Mesenchymal stem cell (in vitro differentiated cells and primary cell): ENCODE measurements at regions not wholly inside any gene's neighbourhood (a gene's known extent, or its start where the extent isn't known, plus 50 kb on each side); places are given as distances from the start of the nearest gene placed in this dataset.
A peak's percentile ranks its signal among the peaks of the same experiment; 100 is the strongest.

ENCODE experiments used
- DNase-seq: peaks from one replicate; pipeline ENCODE4 v3.0.0-alpha.2; 2013
- H2AFZ ChIP-seq: one replicate; pipeline ENCODE4 v1.6.1; 2013; ENCODE audit warnings: low read depth, mild to moderate bottlenecking, control low read depth, inconsistent platforms, low read length, moderate library complexity
- H2AK5ac ChIP-seq: 2 replicates; pipeline ENCODE4 v1.6.1; 2013; ENCODE audit warnings: low read length, moderate library complexity, mild to moderate bottlenecking, inconsistent platforms; ENCODE audit not compliant: severe bottlenecking
- H2BK120ac ChIP-seq: one replicate; pipeline ENCODE4 v1.6.1; 2013; ENCODE audit warnings: low read depth, mild to moderate bottlenecking, inconsistent platforms, low read length, moderate library complexity
- H2BK12ac ChIP-seq, 2 experiments: one replicate each; pipeline ENCODE4 v1.6.1; 2013; ENCODE audit warnings: inconsistent platforms in 2 of 2, low read length in 2 of 2, mild to moderate bottlenecking in 2 of 2, moderate library complexity in 2 of 2, control low read depth in 1 of 2
- H2BK15ac ChIP-seq: one replicate; pipeline ENCODE4 v1.6.1; 2013; ENCODE audit warnings: mild to moderate bottlenecking, low read depth, inconsistent platforms; ENCODE audit not compliant: poor library complexity, severe bottlenecking
- H2BK5ac ChIP-seq: 2 replicates; pipeline ENCODE4 v1.6.1; 2013; ENCODE audit warnings: low read depth, mild to moderate bottlenecking, low read length, control low read depth, inconsistent platforms; ENCODE audit not compliant: poor library complexity, severe bottlenecking
- H3K14ac ChIP-seq, 2 experiments: one replicate each; pipeline ENCODE4 v1.6.1; 2013; ENCODE audit warnings: inconsistent platforms in 2 of 2, low read length in 2 of 2, control low read depth in 1 of 2, mild to moderate bottlenecking in 1 of 2, moderate library complexity in 1 of 2
- H3K18ac ChIP-seq, 2 experiments: one replicate each; pipeline ENCODE4 v1.6.1; 2013; ENCODE audit warnings: inconsistent platforms in 2 of 2, low read length in 2 of 2, control low read depth in 1 of 2, low read depth in 1 of 2, mild to moderate bottlenecking in 1 of 2
- H3K23ac ChIP-seq, 2 experiments: one replicate each; pipeline ENCODE4 v1.6.1; 2013; ENCODE audit warnings: inconsistent platforms in 2 of 2, low read length in 2 of 2, mild to moderate bottlenecking in 2 of 2, moderate library complexity in 2 of 2, control low read depth in 1 of 2
- H3K27ac ChIP-seq: 2 replicates; pipeline ENCODE4 v1.5.1; 2013; ENCODE audit warnings: mild to moderate bottlenecking, moderate library complexity, low read length, control low read depth, inconsistent platforms; ENCODE audit not compliant: poor library complexity, severe bottlenecking
- H3K27me3 ChIP-seq, 2 experiments: 2 replicates each; pipeline versions ENCODE4 v1.6.1 to v1.7.0; 2013; ENCODE audit warnings: low read length in 2 of 2, mild to moderate bottlenecking in 2 of 2, moderate library complexity in 2 of 2, control low read depth in 1 of 2, inconsistent platforms in 1 of 2; ENCODE audit not compliant: control insufficient read depth in 1 of 2, insufficient read depth in 1 of 2
- H3K36me3 ChIP-seq, 2 experiments: 2 replicates each; pipeline versions ENCODE4 v1.6.1 to v1.7.0; 2013; ENCODE audit warnings: low read length in 2 of 2, control low read depth in 1 of 2, inconsistent platforms in 1 of 2, low read depth in 1 of 2, mild to moderate bottlenecking in 1 of 2; ENCODE audit not compliant: insufficient read depth in 2 of 2, control insufficient read depth in 1 of 2
- H3K4ac ChIP-seq, 2 experiments: one replicate each; pipeline ENCODE4 v1.6.1; 2013; ENCODE audit warnings: inconsistent platforms in 2 of 2, low read length in 2 of 2, mild to moderate bottlenecking in 2 of 2, moderate library complexity in 2 of 2, control low read depth in 1 of 2, low read depth in 1 of 2
- H3K4me1 ChIP-seq: 2 replicates; pipeline ENCODE4 v1.6.1; 2013; ENCODE audit warnings: low read depth, low read length, control low read depth; ENCODE audit not compliant: control insufficient read depth, insufficient read depth
- H3K4me2 ChIP-seq: 2 replicates; pipeline ENCODE4 v1.6.1; 2013; ENCODE audit warnings: low read length, mild to moderate bottlenecking, inconsistent platforms; ENCODE audit not compliant: poor library complexity, severe bottlenecking
- H3K4me3 ChIP-seq, 2 experiments: 2 replicates each; pipeline versions ENCODE4 v1.5.1 to v1.7.0; 2013; ENCODE audit warnings: low read length in 2 of 2, mild to moderate bottlenecking in 2 of 2, control low read depth in 1 of 2, low read depth in 1 of 2; ENCODE audit not compliant: insufficient read depth in 1 of 2
- H3K79me1 ChIP-seq: replicated peaks from 2 replicates; pipeline ENCODE4 v1.6.1; 2013; ENCODE audit warnings: mild to moderate bottlenecking, control low read depth, low read length, inconsistent platforms; ENCODE audit not compliant: poor library complexity, severe bottlenecking
- H3K9ac ChIP-seq: 2 replicates; pipeline ENCODE4 v1.7.0; 2013; ENCODE audit warnings: mild to moderate bottlenecking, low read length, moderate library complexity
- H3K9me3 ChIP-seq: 2 replicates; pipeline ENCODE4 v1.7.0; 2013; ENCODE audit warnings: mild to moderate bottlenecking, low read length; ENCODE audit not compliant: control insufficient read depth
- H4K8ac ChIP-seq: one replicate; pipeline ENCODE4 v1.6.1; 2013; ENCODE audit warnings: inconsistent platforms, mild to moderate bottlenecking, low read length, moderate library complexity
- H4K91ac ChIP-seq: one replicate; pipeline ENCODE4 v1.6.1; 2013; ENCODE audit warnings: mild to moderate bottlenecking, low read length, inconsistent platforms
- WGBS: methylation state at CpG from one replicate; pipeline ENCODE4 v1.1.7; 2013; ENCODE audit warnings: mixed read lengths; 5-methylcytosine and 5-hydroxymethylcytosine counted together

DNA sequence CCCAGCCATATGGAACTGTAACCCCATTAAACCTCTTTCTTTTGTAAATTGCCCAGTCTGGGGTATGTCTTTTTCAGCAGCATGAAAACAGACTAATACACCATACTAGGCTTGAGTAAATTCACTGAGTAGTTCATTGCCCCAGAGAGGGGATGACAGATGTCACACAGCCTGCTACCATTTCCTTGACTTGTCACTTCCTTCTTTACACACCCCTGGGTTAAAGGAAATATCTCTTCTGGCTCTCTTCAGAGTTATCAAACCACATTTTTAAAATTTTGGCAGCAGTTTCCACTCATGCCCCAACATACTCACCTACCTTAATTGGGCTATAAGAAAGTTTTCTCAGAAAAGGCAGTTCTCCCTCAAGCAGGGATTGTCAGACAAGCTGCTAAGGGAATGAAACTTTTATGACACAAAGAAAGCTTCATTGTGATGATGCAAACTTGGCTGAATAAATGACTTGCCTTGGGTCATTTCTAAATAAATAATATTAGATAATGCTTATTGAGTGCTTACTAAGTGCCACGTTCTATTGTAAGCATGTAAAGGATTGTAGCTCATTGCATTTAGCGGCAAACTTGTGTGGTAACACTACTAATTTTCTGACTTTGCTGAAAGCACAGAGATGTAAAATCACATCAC, 68.0 kb upstream of the RBMS3 start:
- H3K9me3 ChIP-seq = no peaks in the 10 kb centered on the region
- H2AK5ac ChIP-seq = no peak overlapping the region

DNA sequence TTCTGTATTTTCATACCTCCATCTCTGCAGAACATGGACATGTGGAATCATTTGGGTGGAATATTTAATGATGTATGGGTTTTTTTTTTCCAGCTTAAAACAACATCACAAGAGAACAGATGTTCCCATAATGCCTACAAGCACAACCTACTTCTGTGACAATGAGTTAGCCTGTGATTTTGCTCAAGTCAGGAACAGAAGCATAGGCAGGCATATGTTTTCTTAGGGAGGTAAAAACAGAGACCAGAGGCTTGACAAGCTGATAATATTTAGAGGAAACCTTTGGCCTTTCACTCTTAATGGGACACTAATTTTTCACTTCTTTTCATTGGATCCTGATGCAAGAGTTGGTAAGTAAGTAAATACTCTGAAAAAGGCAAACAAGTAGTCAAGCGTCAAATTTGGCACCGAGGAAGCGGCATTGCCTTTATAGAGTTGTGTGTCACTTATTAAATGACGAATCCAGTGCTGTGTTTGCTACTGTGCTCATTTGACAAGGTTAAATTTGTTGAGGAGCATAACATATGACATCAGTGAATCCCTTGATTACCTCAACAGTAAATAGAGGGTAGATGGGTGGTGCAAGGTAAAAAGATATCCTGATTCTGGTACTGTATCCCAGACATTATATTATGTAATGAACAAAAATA, 66.7 kb upstream of the RBMS3 start:
- H3K4me2 ChIP-seq = no peak overlapping the region
- no peak overlapping the region for H4K91ac ChIP-seq
- H3K23ac ChIP-seq = no peak overlapping the region
- no peaks in the 10 kb centered on the region for H3K79me1 ChIP-seq
- H3K4me3 ChIP-seq = no peak overlapping the region
- H3K14ac ChIP-seq = no peak overlapping the region
- WGBS = 91% methylated on average over 4 of the region's 4 CpGs
- no peak overlapping the region for H3K9ac ChIP-seq
- no peak overlapping the region for H4K8ac ChIP-seq
- no peak overlapping the region for H2AFZ ChIP-seq
- H2AK5ac ChIP-seq = no peak overlapping the region
- no peak overlapping the region for H3K18ac ChIP-seq
- H3K4me1 ChIP-seq = no peaks in the 10 kb centered on the region
- H3K27ac ChIP-seq = no peak overlapping the region
- H3K4ac ChIP-seq = no peak overlapping the region
- no peaks in the 10 kb centered on the region for H3K27me3 ChIP-seq
- no peak overlapping the region for H2BK15ac ChIP-seq
- DNase-seq = no peak
- H2BK120ac ChIP-seq = no peak overlapping the region
- H2BK12ac ChIP-seq = no peak overlapping the region
- H2BK5ac ChIP-seq = no peak overlapping the region
- no peaks in the 10 kb centered on the region for H3K9me3 ChIP-seq
- H3K36me3 ChIP-seq = no peaks in the 10 kb centered on the region

More for the DNA sequence above, 68.0 kb upstream of the RBMS3 start:
- no peaks in the 10 kb centered on the region for H3K36me3 ChIP-seq
- H2AFZ ChIP-seq = no peak overlapping the region
- H2BK12ac ChIP-seq = no peak overlapping the region
- no peak overlapping the region for H4K8ac ChIP-seq
- H3K14ac ChIP-seq = no peak overlapping the region
- H3K4me3 ChIP-seq = no peak overlapping the region
- no peak overlapping the region for H3K23ac ChIP-seq
- H4K91ac ChIP-seq = no peak overlapping the region
- H2BK5ac ChIP-seq = no peak overlapping the region
- no peak overlapping the region for H3K4ac ChIP-seq
- no peaks in the 10 kb centered on the region for H3K4me1 ChIP-seq
- no peak overlapping the region for H3K4me2 ChIP-seq
- H3K27ac ChIP-seq = no peak overlapping the region
- H3K18ac ChIP-seq = no peak overlapping the region
- no peak overlapping the region for H2BK15ac ChIP-seq
- WGBS = 100% methylated on average over 2 of the region's 2 CpGs
- no peak overlapping the region for H3K9ac ChIP-seq
- DNase-seq = no peak
- H2BK120ac ChIP-seq = no peak overlapping the region
- H3K27me3 ChIP-seq = no peaks in the 10 kb centered on the region
- H3K79me1 ChIP-seq = no peaks in the 10 kb centered on the region

DNA sequence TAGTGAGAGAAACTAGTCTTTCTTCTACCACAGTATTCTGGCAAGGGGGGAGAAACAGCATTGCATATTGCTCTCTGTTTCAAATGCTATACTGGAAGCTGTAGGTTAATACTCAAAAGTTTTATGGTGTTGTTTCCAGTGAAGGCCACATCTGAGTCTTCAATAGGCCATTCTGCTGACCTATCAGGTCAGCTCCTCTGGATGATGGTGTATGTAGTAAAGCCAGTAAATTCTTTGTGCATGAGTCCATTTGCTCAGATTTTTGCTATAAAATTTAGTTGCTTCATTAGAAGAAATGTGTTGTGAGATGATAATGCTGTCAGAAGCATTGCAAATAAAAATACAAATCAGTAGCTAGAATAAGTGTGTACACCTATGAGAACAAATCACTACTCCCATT, 64.9 kb upstream of the RBMS3 start:
- H4K91ac ChIP-seq = no peak overlapping the region
- no peak overlapping the region for H3K14ac ChIP-seq
- no peak overlapping the region for H2BK5ac ChIP-seq
- H3K4me1 ChIP-seq = no peaks in the 10 kb centered on the region
- no peak overlapping the region for H4K8ac ChIP-seq
- no peak overlapping the region for H3K18ac ChIP-seq
- H3K9me3 ChIP-seq = no peaks in the 10 kb centered on the region
- no peak overlapping the region for H2BK12ac ChIP-seq
- H3K27me3 ChIP-seq = no peaks in the 10 kb centered on the region
- H2BK120ac ChIP-seq = no peak overlapping the region
- DNase-seq = no peak
- no peak overlapping the region for H3K4me2 ChIP-seq
- no peak overlapping the region for H3K23ac ChIP-seq
- no peak overlapping the region for H3K9ac ChIP-seq
- H3K79me1 ChIP-seq = no peaks in the 10 kb centered on the region
- H3K4me3 ChIP-seq = no peak overlapping the region
- no peak overlapping the region for H2BK15ac ChIP-seq
- no peak overlapping the region for H3K27ac ChIP-seq
- no peak overlapping the region for H2AK5ac ChIP-seq
- H2AFZ ChIP-seq = no peak overlapping the region
- H3K36me3 ChIP-seq = no peaks in the 10 kb centered on the region
- no peak overlapping the region for H3K4ac ChIP-seq

DNA sequence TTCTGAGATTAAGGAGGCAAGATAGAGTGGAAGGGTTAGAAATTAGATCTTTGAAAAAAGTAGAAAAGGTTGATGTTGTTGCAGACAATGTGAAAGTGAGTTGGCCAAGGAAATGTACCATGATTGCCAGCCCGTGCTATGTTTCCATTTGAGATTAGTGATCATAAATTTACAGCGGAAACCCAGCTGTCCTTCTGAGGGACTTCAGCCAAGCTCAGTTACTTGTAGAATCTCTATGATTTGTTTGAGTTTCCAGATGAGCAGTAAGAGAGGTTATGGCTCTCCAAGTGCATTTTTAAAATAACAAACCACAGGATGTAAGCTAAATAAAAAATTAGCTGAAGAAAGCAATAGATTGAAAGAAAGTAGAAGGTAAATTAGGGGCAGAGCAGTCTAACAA, 54.2 kb upstream of the RBMS3 start:
- DNase-seq = no peak
- H2BK120ac ChIP-seq = no peak overlapping the region
- H3K36me3 ChIP-seq = no peaks in the 10 kb centered on the region
- no peak overlapping the region for H4K8ac ChIP-seq
- H3K27ac ChIP-seq = peak overlapping the region; percentile 23
- no peak overlapping the region for H4K91ac ChIP-seq
- H2BK5ac ChIP-seq = no peak overlapping the region
- no peak overlapping the region for H3K9ac ChIP-seq
- H3K4me2 ChIP-seq = no peak overlapping the region
- no peak overlapping the region for H3K18ac ChIP-seq
- no peak overlapping the region for H3K4ac ChIP-seq
- no peak overlapping the region for H2BK15ac ChIP-seq
- 37% methylated on average over 2 of the region's 2 CpGs for WGBS
- H3K14ac ChIP-seq = no peak overlapping the region
- H2BK12ac ChIP-seq = no peak overlapping the region
- no peak overlapping the region for H2AK5ac ChIP-seq
- no peaks in the 10 kb centered on the region for H3K79me1 ChIP-seq
- no peaks in the 10 kb centered on the region for H3K4me1 ChIP-seq
- H2AFZ ChIP-seq = no peak overlapping the region
- no peak overlapping the region for H3K4me3 ChIP-seq
- no peaks in the 10 kb centered on the region for H3K27me3 ChIP-seq
- H3K23ac ChIP-seq = no peak overlapping the region
- no peaks in the 10 kb centered on the region for H3K9me3 ChIP-seq
